Natural killer cell (primary cell): ENCODE measurements at regions not wholly inside any gene's neighbourhood (a gene's known extent, or its start where the extent isn't known, plus 50 kb on each side); places are given as distances from the start of the nearest gene placed in this dataset.

Experiments used
- ATAC-seq, 3 donors: fragments of 150-1000 bp in 2 of 3; fragments of 200-7000 bp in 1 of 3; cut with Tn5 transposase; 1 replicate in 1 of 3; 2 replicates in 2 of 3; pipeline ENCODE4 v1.10.0; 2021; ENCODE audit warnings: mild to moderate bottlenecking in 2 of 3, moderate library complexity in 2 of 3
- DNase-seq, 2 donors: peaks; one replicate each; pipeline versions ENCODE4 v3.0.0 to v3.0.0-alpha.2; 2013 to 2021; ENCODE audit warnings: mixed read lengths in 1 of 2
- H3K27ac ChIP-seq: one replicate; pipeline ENCODE4 v1.5.1; 2013; ENCODE audit warnings: mild to moderate bottlenecking, low read length
- H3K27me3 ChIP-seq: one replicate; pipeline ENCODE4 v1.6.1; 2013; ENCODE audit warnings: low read length; ENCODE audit not compliant: control insufficient read depth, insufficient read depth
- H3K36me3 ChIP-seq: one replicate; pipeline ENCODE4 v1.6.1; 2013; ENCODE audit warnings: low read length; ENCODE audit not compliant: control insufficient read depth, insufficient read depth
- H3K4me1 ChIP-seq: one replicate; pipeline ENCODE4 v1.6.1; 2013; ENCODE audit warnings: low read length; ENCODE audit not compliant: control insufficient read depth, insufficient read depth
- H3K4me3 ChIP-seq: one replicate; pipeline ENCODE4 v1.5.1; 2013; ENCODE audit warnings: low read length
- H3K9me3 ChIP-seq: one replicate; pipeline ENCODE4 v1.6.1; 2013; ENCODE audit warnings: low read length; ENCODE audit not compliant: control insufficient read depth, insufficient read depth
- H3K27ac Mint-ChIP-seq, 2 donors: one replicate each; pipeline ENCODE4 v1.8.0; 2022; ENCODE audit warnings: mild to moderate bottlenecking in 2 of 2, mixed read lengths in 2 of 2, moderate library complexity in 1 of 2
- H3K27me3 Mint-ChIP-seq, 2 donors: one replicate each; pipeline ENCODE4 v1.8.0; 2022; ENCODE audit warnings: low read depth in 2 of 2, mixed read lengths in 2 of 2
- H3K36me3 Mint-ChIP-seq: one replicate; pipeline ENCODE4 v1.8.0; 2022; ENCODE audit warnings: mixed read lengths
- H3K4me1 Mint-ChIP-seq, 2 donors: one replicate each; pipeline ENCODE4 v1.8.0; 2022; ENCODE audit warnings: mixed read lengths in 2 of 2
- H3K4me3 Mint-ChIP-seq: one replicate; pipeline ENCODE4 v1.8.0; 2022; ENCODE audit warnings: mild to moderate bottlenecking, moderate library complexity, mixed read lengths
- H3K9me3 Mint-ChIP-seq, 2 donors: one replicate each; pipeline ENCODE4 v1.8.0; 2022; ENCODE audit warnings: mixed read lengths in 2 of 2
- WGBS: methylation state at CpG from one replicate; pipeline ENCODE4 v1.1.7; 2013; ENCODE audit warnings: missing lambda C conversion rate; ENCODE audit not compliant: insufficient coverage; 5-methylcytosine and 5-hydroxymethylcytosine counted together
- intact Hi-C: fragments of 100-400 bp; cut with micrococcal nuclease; formaldehyde crosslinking; loops from one replicate; pipeline ENCODE4 v1.14.2; 2022
- TF ChIP-seq, protein P1 (sequence below): fragments of 200-600 bp; IDR thresholded peaks from one replicate; pipeline ENCODE4 v1.8.0; 2022; ENCODE audit warnings: antibody characterized with exemption

DNA sequence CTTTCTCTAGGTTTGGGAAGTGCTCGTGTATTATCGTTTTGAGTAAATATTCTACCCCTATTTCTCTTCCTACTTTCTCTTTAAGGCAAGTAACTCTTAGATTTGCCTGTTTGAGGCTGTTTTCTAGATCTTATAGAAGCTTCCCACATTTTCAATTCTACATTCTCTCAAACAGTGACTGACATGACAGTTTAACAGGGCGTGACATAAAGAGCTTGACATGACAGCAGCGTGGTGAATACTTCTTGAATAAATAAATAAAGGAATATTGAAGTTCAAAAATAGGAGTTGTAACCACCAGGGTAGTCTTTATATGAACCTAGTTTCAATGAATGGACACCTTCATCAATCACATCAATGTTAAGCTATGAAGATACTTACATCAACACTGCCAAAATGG lies 162.0 kb downstream of the TRAM1L1 start:
- Mint-ChIP-seq H3K27ac (no peak overlapping the region), H3K27me3 (no peaks in the 10 kb centered on the region), H3K9me3 (peaks cover 8 to 14% of the 10 kb centered on the region in 2 donors), H3K4me3 (no peak overlapping the region), H3K4me1 (no peaks in the 10 kb centered on the region), H3K36me3 (peaks cover 9% of the 10 kb centered on the region)
- H3K9me3 ChIP-seq, result peaks cover 9% of the 10 kb centered on the region
- TF ChIP-seq, protein P1, sequence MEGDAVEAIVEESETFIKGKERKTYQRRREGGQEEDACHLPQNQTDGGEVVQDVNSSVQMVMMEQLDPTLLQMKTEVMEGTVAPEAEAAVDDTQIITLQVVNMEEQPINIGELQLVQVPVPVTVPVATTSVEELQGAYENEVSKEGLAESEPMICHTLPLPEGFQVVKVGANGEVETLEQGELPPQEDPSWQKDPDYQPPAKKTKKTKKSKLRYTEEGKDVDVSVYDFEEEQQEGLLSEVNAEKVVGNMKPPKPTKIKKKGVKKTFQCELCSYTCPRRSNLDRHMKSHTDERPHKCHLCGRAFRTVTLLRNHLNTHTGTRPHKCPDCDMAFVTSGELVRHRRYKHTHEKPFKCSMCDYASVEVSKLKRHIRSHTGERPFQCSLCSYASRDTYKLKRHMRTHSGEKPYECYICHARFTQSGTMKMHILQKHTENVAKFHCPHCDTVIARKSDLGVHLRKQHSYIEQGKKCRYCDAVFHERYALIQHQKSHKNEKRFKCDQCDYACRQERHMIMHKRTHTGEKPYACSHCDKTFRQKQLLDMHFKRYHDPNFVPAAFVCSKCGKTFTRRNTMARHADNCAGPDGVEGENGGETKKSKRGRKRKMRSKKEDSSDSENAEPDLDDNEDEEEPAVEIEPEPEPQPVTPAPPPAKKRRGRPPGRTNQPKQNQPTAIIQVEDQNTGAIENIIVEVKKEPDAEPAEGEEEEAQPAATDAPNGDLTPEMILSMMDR, result no peak
- no peak for ATAC-seq
- no peaks in the 10 kb centered on the region for H3K36me3 ChIP-seq
- intact Hi-C loops, result no loop called here
- H3K4me1 ChIP-seq, result no peaks in the 10 kb centered on the region
- no peak overlapping the region for H3K4me3 ChIP-seq
- 100% methylated on average over 2 of the region's 4 CpGs for WGBS
- peaks cover 2% of the 10 kb centered on the region for H3K27me3 ChIP-seq
- no peak for DNase-seq
- H3K27ac ChIP-seq, result no peak overlapping the region

DNA sequence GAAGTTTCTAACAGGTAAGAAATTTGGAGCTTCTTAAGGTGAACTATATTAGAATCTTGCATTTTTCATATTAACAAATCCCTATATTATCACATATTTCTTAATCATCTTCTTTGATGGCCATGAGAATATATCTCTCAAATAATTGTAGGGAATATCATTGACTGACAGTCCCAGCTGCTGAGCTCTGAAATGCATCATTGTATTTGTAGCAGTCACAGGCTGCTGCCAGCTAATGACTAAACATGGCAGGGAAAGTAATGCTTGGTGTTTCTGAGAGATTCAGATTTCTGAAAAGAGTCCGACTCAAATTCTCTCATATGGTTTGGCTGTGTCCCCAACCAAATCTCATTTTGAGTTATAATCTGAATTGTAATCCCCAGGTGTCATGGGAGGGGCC lies 171.9 kb downstream of the TRAM1L1 start:
- TF ChIP-seq, protein P1, result no peak
- H3K4me3 ChIP-seq, result no peak overlapping the region
- H3K27me3 ChIP-seq, result no peaks in the 10 kb centered on the region
- intact Hi-C loops, result no loop called here
- no peak overlapping the region for H3K27ac Mint-ChIP-seq
- H3K36me3 Mint-ChIP-seq, result no peaks in the 10 kb centered on the region
- H3K4me1 ChIP-seq, result no peaks in the 10 kb centered on the region
- no peaks in the 10 kb centered on the region for H3K9me3 ChIP-seq
- H3K36me3 ChIP-seq, result no peaks in the 10 kb centered on the region
- WGBS, result 100% methylated on average over 1 of the region's 1 CpG
- ATAC-seq (no peak), DNase-seq (no peak)
- no peaks in the 10 kb centered on the region for H3K27me3 Mint-ChIP-seq
- no peaks in the 10 kb centered on the region for H3K4me1 Mint-ChIP-seq
- H3K27ac ChIP-seq, result no peak overlapping the region
- H3K4me3 Mint-ChIP-seq, result no peak overlapping the region
- peaks cover 11 to 17% of the 10 kb centered on the region in 2 donors for H3K9me3 Mint-ChIP-seq

DNA sequence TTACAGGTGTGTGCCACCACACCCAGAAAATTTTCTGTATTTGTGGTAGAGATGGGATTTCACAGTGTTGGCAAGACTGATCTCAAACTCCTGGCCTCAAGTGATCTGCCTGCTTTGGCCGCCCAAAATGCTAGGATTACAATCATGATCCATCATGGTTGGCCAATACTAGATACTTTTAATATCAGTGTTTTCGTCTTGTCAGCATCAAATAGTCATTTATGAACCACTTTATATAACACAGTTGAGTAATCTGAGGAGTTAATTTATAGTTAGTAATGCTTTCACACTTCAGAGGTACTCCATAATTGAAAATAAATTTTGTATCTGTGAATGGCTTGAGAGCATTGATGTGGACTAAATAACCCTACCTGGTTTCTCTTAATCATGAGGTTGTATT lies 178.6 kb downstream of the TRAM1L1 start:
- Histone ChIP-seq H3K27me3 (no peaks in the 10 kb centered on the region), H3K4me3 (no peak overlapping the region), H3K27ac (no peak overlapping the region), H3K36me3 (no peaks in the 10 kb centered on the region), H3K9me3 (no peaks in the 10 kb centered on the region), H3K4me1 (no peaks in the 10 kb centered on the region)
- H3K9me3 Mint-ChIP-seq, result peaks cover 14 to 26% of the 10 kb centered on the region in 2 donors
- no peaks in the 10 kb centered on the region for H3K36me3 Mint-ChIP-seq
- no peak overlapping the region for H3K4me3 Mint-ChIP-seq
- WGBS, result 85% methylated on average over 1 of the region's 2 CpGs
- TF ChIP-seq, protein P1, result no peak
- no peaks in the 10 kb centered on the region for H3K4me1 Mint-ChIP-seq
- intact Hi-C loops, result no loop called here
- DNase-seq (no peak), ATAC-seq (no peak)
- no peak overlapping the region for H3K27ac Mint-ChIP-seq
- no peaks in the 10 kb centered on the region for H3K27me3 Mint-ChIP-seq

DNA sequence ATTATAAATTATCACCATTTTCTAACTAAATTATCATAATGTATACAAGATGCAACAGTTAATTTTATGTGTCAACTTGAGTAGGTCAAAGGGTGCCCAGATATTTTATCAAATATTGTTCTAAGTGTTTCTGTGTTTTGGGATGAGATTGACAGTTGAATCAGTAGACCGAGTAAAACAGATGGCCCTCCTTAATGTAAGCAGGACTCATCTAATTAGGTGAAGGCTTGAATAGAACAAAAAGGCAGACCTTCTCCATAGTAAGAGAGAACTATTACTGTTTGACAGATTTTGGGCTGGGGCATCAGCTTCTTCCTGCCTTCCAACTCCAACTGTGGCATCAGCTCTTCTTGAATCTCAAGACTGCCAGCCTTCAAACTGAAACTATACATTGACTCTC lies 185.8 kb downstream of the TRAM1L1 start:
- no peak overlapping the region for H3K27ac ChIP-seq
- 100% methylated on average over 1 of the region's 1 CpG for WGBS
- no peak overlapping the region for H3K27ac Mint-ChIP-seq
- no peaks in the 10 kb centered on the region for H3K36me3 ChIP-seq
- H3K27me3 Mint-ChIP-seq, result no peaks in the 10 kb centered on the region
- no peak overlapping the region for H3K4me3 Mint-ChIP-seq
- peaks cover 8 to 11% of the 10 kb centered on the region in 2 donors for H3K9me3 Mint-ChIP-seq
- H3K27me3 ChIP-seq, result no peaks in the 10 kb centered on the region
- H3K4me3 ChIP-seq, result no peak overlapping the region
- no peaks in the 10 kb centered on the region for H3K4me1 Mint-ChIP-seq
- TF ChIP-seq, protein P1, result no peak
- DNase-seq (no peak), ATAC-seq (no peak)
- H3K36me3 Mint-ChIP-seq, result no peaks in the 10 kb centered on the region
- H3K9me3 ChIP-seq, result no peaks in the 10 kb centered on the region
- H3K4me1 ChIP-seq, result no peaks in the 10 kb centered on the region
- intact Hi-C loops, result no loop called here
